ENCODE measurements at regions not wholly inside any gene's neighbourhood (a gene's known extent, or its start where the extent isn't known, plus 50 kb on each side); places are given as distances from the start of the nearest gene placed in this dataset.

DNA sequence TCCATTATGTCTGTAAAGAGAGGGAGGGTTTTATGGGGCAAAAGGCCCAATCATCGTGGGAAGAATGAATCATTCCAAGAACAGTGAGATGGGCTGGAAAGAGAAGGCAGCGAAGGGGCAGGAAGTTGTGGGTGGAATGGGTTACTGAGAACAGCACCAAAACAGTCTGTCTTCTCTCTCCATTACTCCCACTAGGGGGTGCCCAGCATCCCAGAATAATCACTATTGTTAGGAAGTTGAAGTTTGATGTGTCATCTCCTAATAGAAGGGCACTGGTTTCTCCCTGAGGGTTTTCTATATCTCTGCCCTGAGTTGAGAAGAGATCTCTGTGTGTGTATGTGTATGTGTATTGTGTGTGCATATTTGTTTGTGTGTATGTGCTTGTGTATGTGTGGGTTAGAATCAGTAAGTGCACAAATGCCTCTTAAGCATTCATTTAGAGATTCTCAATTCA, 76.6 kb upstream of the MAP4K3 start (continued):
- TF ChIP-seq, protein P1, sequence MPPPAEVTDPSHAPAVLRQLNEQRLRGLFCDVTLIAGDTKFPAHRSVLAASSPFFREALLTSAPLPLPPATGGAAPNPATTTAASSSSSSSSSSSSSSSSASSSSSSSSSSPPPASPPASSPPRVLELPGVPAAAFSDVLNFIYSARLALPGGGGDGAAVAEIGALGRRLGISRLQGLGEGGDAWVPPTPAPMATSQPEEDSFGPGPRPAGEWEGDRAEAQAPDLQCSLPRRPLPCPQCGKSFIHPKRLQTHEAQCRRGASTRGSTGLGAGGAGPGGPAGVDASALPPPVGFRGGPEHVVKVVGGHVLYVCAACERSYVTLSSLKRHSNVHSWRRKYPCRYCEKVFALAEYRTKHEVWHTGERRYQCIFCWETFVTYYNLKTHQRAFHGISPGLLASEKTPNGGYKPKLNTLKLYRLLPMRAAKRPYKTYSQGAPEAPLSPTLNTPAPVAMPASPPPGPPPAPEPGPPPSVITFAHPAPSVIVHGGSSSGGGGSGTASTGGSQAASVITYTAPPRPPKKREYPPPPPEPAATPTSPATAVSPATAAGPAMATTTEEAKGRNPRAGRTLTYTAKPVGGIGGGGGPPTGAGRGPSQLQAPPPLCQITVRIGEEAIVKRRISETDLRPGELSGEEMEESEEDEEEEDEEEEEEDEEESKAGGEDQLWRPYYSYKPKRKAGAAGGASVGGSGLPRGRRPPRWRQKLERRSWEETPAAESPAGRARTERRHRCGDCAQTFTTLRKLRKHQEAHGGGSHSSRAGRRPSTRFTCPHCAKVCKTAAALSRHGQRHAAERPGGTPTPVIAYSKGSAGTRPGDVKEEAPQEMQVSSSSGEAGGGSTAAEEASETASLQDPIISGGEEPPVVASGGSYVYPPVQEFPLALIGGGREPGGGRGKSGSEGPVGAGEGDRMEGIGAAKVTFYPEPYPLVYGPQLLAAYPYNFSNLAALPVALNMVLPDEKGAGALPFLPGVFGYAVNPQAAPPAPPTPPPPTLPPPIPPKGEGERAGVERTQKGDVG (CRISPR knock-in tag; IDR thresholded peaks at IDR 0.05) = no peak
- no peak for TF ChIP-seq TBL1XR1 (IDR thresholded peaks at IDR 0.05; ENCODE audit: low read depth, low read length)
- TF ChIP-seq MEF2B (IDR thresholded peaks at IDR 0.05; ENCODE audit: partially characterized antibody, poor library complexity, severe bottlenecking) = no peak
- no peak for TF ChIP-seq MYC (IDR thresholded peaks at IDR 0.05; ENCODE audit: insufficient read depth, insufficient read length, insufficient replicate concordance, low read length, severe bottlenecking)
- no peak for TF ChIP-seq KAT2A (conservative IDR thresholded peaks at IDR 0.05; ENCODE audit: control insufficient read depth, low read depth, low read length)
- TF ChIP-seq EED (IDR thresholded peaks at IDR 0.05; ENCODE audit: low read depth) = 0 out of 2 replicates have a peak, but pooled peaks have one; percentile 23
- TF ChIP-seq, protein P2, sequence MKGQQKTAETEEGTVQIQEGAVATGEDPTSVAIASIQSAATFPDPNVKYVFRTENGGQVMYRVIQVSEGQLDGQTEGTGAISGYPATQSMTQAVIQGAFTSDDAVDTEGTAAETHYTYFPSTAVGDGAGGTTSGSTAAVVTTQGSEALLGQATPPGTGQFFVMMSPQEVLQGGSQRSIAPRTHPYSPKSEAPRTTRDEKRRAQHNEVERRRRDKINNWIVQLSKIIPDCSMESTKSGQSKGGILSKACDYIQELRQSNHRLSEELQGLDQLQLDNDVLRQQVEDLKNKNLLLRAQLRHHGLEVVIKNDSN (IDR thresholded peaks at IDR 0.05; ENCODE audit: borderline replicate concordance, extremely low read length, insufficient read depth, low read depth, low read length) = no peak
- no peak for TF ChIP-seq CREB1 (IDR thresholded peaks at IDR 0.05; ENCODE audit: low read depth)
- TF ChIP-seq BCL11A (IDR thresholded peaks at IDR 0.05; ENCODE audit: low read depth, low read length) = peak; percentile 79; the same call in 1 of the 2 replicates
- TF ChIP-seq RBBP5 (conservative IDR thresholded peaks at IDR 0.05) = no peak
- no peak for TF ChIP-seq ZNF274 (IDR thresholded peaks at IDR 0.05; ENCODE audit: insufficient read depth, insufficient read length)
- no peak for TF ChIP-seq JUND (IDR thresholded peaks at IDR 0.05; ENCODE audit: low read depth, low read length)
- TF ChIP-seq, protein P3, sequence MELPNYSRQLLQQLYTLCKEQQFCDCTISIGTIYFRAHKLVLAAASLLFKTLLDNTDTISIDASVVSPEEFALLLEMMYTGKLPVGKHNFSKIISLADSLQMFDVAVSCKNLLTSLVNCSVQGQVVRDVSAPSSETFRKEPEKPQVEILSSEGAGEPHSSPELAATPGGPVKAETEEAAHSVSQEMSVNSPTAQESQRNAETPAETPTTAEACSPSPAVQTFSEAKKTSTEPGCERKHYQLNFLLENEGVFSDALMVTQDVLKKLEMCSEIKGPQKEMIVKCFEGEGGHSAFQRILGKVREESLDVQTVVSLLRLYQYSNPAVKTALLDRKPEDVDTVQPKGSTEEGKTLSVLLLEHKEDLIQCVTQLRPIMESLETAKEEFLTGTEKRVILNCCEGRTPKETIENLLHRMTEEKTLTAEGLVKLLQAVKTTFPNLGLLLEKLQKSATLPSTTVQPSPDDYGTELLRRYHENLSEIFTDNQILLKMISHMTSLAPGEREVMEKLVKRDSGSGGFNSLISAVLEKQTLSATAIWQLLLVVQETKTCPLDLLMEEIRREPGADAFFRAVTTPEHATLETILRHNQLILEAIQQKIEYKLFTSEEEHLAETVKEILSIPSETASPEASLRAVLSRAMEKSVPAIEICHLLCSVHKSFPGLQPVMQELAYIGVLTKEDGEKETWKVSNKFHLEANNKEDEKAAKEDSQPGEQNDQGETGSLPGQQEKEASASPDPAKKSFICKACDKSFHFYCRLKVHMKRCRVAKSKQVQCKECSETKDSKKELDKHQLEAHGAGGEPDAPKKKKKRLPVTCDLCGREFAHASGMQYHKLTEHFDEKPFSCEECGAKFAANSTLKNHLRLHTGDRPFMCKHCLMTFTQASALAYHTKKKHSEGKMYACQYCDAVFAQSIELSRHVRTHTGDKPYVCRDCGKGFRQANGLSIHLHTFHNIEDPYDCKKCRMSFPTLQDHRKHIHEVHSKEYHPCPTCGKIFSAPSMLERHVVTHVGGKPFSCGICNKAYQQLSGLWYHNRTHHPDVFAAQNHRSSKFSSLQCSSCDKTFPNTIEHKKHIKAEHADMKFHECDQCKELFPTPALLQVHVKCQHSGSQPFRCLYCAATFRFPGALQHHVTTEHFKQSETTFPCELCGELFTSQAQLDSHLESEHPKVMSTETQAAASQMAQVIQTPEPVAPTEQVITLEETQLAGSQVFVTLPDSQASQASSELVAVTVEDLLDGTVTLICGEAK (IDR thresholded peaks at IDR 0.05; ENCODE audit: borderline replicate concordance) = no peak
- TF ChIP-seq CBFB (IDR thresholded peaks at IDR 0.05; ENCODE audit: low read depth) = no peak
- TF ChIP-seq RAD21 (IDR thresholded peaks at IDR 0.05; ENCODE audit: insufficient read depth, low read depth, low read length) = peak; percentile 53
- TF ChIP-seq, protein P4, sequence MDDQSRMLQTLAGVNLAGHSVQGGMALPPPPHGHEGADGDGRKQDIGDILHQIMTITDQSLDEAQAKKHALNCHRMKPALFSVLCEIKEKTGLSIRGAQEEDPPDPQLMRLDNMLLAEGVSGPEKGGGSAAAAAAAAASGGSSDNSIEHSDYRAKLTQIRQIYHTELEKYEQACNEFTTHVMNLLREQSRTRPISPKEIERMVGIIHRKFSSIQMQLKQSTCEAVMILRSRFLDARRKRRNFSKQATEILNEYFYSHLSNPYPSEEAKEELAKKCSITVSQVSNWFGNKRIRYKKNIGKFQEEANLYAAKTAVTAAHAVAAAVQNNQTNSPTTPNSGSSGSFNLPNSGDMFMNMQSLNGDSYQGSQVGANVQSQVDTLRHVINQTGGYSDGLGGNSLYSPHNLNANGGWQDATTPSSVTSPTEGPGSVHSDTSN (IDR thresholded peaks at IDR 0.05; ENCODE audit: insufficient replicate concordance, low read depth, low read length) = no peak
- TF ChIP-seq, protein P5, sequence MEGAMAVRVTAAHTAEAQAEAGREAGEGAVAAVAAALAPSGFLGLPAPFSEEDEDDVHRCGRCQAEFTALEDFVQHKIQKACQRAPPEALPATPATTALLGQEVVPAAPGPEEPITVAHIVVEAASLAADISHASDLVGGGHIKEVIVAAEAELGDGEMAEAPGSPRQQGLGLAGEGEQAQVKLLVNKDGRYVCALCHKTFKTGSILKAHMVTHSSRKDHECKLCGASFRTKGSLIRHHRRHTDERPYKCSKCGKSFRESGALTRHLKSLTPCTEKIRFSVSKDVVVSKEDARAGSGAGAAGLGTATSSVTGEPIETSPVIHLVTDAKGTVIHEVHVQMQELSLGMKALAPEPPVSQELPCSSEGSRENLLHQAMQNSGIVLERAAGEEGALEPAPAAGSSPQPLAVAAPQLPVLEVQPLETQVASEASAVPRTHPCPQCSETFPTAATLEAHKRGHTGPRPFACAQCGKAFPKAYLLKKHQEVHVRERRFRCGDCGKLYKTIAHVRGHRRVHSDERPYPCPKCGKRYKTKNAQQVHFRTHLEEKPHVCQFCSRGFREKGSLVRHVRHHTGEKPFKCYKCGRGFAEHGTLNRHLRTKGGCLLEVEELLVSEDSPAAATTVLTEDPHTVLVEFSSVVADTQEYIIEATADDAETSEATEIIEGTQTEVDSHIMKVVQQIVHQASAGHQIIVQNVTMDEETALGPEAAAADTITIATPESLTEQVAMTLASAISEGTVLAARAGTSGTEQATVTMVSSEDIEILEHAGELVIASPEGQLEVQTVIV (IDR thresholded peaks at IDR 0.05; ENCODE audit: borderline replicate concordance, partially characterized antibody) = no peak
- TF ChIP-seq NR2F1 (conservative IDR thresholded peaks at IDR 0.05) = no peak
